ENCODE measurements at regions not wholly inside any gene's neighbourhood (a gene's known extent, or its start where the extent isn't known, plus 50 kb on each side); places are given as distances from the start of the nearest gene placed in this dataset.

- TF ChIP-seq CTCF (IDR thresholded peaks at IDR 0.05; ENCODE audit: insufficient read depth, low read depth, low read length), result no peak
- ChIA-PET POLR2A (no interaction called here), CTCF (no interaction called here)
- no peaks in the 10 kb centered on the region for H3K27me3 ChIP-seq (ENCODE audit: control insufficient read depth, insufficient read depth, low read length)
- no peak overlapping the region for H3K4me3 ChIP-seq (ENCODE audit: low read depth, low read length)
- no peaks in the 10 kb centered on the region for H3K36me3 ChIP-seq (ENCODE audit: control insufficient read depth, insufficient read depth, low read length)
- no peak for DNase-seq (ENCODE audit: low read depth)
Observed at GRCh38 chr20:20932156-20932555, 174.0 kb downstream of the LINC00237 start.

- TF ChIP-seq CTCF (IDR thresholded peaks at IDR 0.05; ENCODE audit: insufficient read depth, low read depth, low read length), result no peak
- no peak for DNase-seq (ENCODE audit: low read depth)
- no peak overlapping the region for H3K4me3 ChIP-seq (ENCODE audit: low read depth, low read length)
- no peaks in the 10 kb centered on the region for H3K36me3 ChIP-seq (ENCODE audit: control insufficient read depth, insufficient read depth, low read length)
- CTCF ChIA-PET, result no interaction called here
- POLR2A ChIA-PET, result no interaction called here
- H3K27me3 ChIP-seq (ENCODE audit: control insufficient read depth, insufficient read depth, low read length), result no peaks in the 10 kb centered on the region
Observed at GRCh38 chr20:20931632-20932031, 174.5 kb downstream of the LINC00237 start.

- Histone ChIP-seq H3K36me3 (ENCODE audit: control insufficient read depth, insufficient read depth, low read length) (no peaks in the 10 kb centered on the region), H3K27me3 (ENCODE audit: control insufficient read depth, insufficient read depth, low read length) (no peaks in the 10 kb centered on the region), H3K4me3 (ENCODE audit: low read depth, low read length) (no peak overlapping the region)
- no peak for DNase-seq (ENCODE audit: low read depth)
- no peak for TF ChIP-seq CTCF (IDR thresholded peaks at IDR 0.05; ENCODE audit: insufficient read depth, low read depth, low read length)
- CTCF ChIA-PET, result no interaction called here
- POLR2A ChIA-PET, result no interaction called here
Observed at GRCh38 chr20:20931024-20931423, 175.1 kb downstream of the LINC00237 start.

- Histone ChIP-seq H3K27me3 (ENCODE audit: control insufficient read depth, insufficient read depth, low read length) (no peaks in the 10 kb centered on the region), H3K4me3 (ENCODE audit: low read depth, low read length) (no peak overlapping the region), H3K36me3 (ENCODE audit: control insufficient read depth, insufficient read depth, low read length) (no peaks in the 10 kb centered on the region)
- CTCF ChIA-PET, result no interaction called here
- TF ChIP-seq CTCF (IDR thresholded peaks at IDR 0.05; ENCODE audit: insufficient read depth, low read depth, low read length), result no peak
- DNase-seq (ENCODE audit: low read depth), result no peak
- POLR2A ChIA-PET, result no interaction called here
Observed at GRCh38 chr20:20930500-20930899, 175.7 kb downstream of the LINC00237 start.

- no peak for TF ChIP-seq CTCF (IDR thresholded peaks at IDR 0.05; ENCODE audit: insufficient read depth, low read depth, low read length)
- no peak for DNase-seq (ENCODE audit: low read depth)
Observed at GRCh38 chr20:20929341-20929740, 176.8 kb downstream of the LINC00237 start.

More at GRCh38 chr20:20929341-20929740, 176.8 kb downstream of the LINC00237 start:
- H3K4me3 ChIP-seq (ENCODE audit: low read depth, low read length), result no peak overlapping the region
- H3K27me3 ChIP-seq (ENCODE audit: control insufficient read depth, insufficient read depth, low read length), result no peaks in the 10 kb centered on the region
- POLR2A ChIA-PET, result no interaction called here
- no peaks in the 10 kb centered on the region for H3K36me3 ChIP-seq (ENCODE audit: control insufficient read depth, insufficient read depth, low read length)
- CTCF ChIA-PET, result no interaction called here
